Endothelial cell of umbilical vein (primary cell): ENCODE measurements at regions not wholly inside any gene's neighbourhood (a gene's known extent, or its start where the extent isn't known, plus 50 kb on each side); places are given as distances from the start of the nearest gene placed in this dataset.

ENCODE experiments used
- BruUV-seq: library from RNA; stranded (reverse); fragments of 400-500 nt; replicated peaks from 2 replicates; lab custom pipeline; 2021; lab: Mats Ljungman, UMichigan
- CTCF ChIA-PET: fragments of 300-600, 350-600 bp; sonication (Branson Sonifier 250); formaldehyde crosslinking; loops from one replicate; lab custom pipeline; 2021; ENCODE audit warnings: antibody characterized with exemption, inconsistent platforms; lab: Charles Lee
- POLR2A ChIA-PET: fragments of 300-600, 350-600 bp; sonication (Branson Sonifier 250); formaldehyde crosslinking; loops from one replicate; lab custom pipeline; 2021; ENCODE audit warnings: antibody characterized with exemption, inconsistent platforms; lab: Charles Lee
- DNase-seq: peaks from one replicate; pipeline ENCODE4 v3.0.0-alpha.2; 2011; ENCODE audit warnings: low read depth, low spot score
- FAIRE-seq: peaks from 2 replicates; lab custom pipeline; 2011; peaks lifted over from hg19 to GRCh38; lab: Jason Lieb, UNC
- H2AFZ ChIP-seq: 2 replicates; pipeline ENCODE4 v1.6.0; 2012; ENCODE audit warnings: low read depth, low read length, control low read depth, inconsistent platforms
- H3K27ac ChIP-seq: 2 replicates; pipeline ENCODE4 v1.5.1; 2011; ENCODE audit warnings: low read depth, mild to moderate bottlenecking, control low read depth, low read length, moderate library complexity; ENCODE audit not compliant: insufficient read depth
- H3K27me3 ChIP-seq, 2 experiments: 2 replicates each; pipeline versions ENCODE4 v1.6.0 to v1.6.1; 2011; ENCODE audit warnings: low read length in 2 of 2, mixed read lengths in 1 of 2; ENCODE audit not compliant: control insufficient read depth in 2 of 2, insufficient read depth in 2 of 2
- H3K36me3 ChIP-seq, 2 experiments: 2 replicates in 1 of 2; 3 replicates in 1 of 2; pipeline ENCODE4 v1.5.1; 2011; ENCODE audit warnings: low read length in 2 of 2, mild to moderate bottlenecking in 1 of 2, moderate library complexity in 1 of 2; ENCODE audit not compliant: control insufficient read depth in 2 of 2, insufficient read depth in 2 of 2; ENCODE audit errors: extremely low read depth in 1 of 2
- H3K4me1 ChIP-seq: 3 replicates; pipeline ENCODE4 v1.5.1; 2011; ENCODE audit warnings: mild to moderate bottlenecking, low read length; ENCODE audit not compliant: control insufficient read depth, insufficient read depth; ENCODE audit errors: extremely low read depth
- H3K4me2 ChIP-seq: 2 replicates; pipeline ENCODE4 v1.6.1; 2011; ENCODE audit warnings: low read length, control low read depth, mixed read lengths; ENCODE audit not compliant: insufficient read depth
- H3K4me3 ChIP-seq, 3 experiments: fragments of 200-600 bp in 1 of 3; sonication (generic), shearing (Covaris generic) in 1 of 3; replicated peaks in 1 of 3; 2 replicates each; pipeline ENCODE4 v1.5.1; 2011 to 2016; ENCODE audit warnings: control low read depth in 3 of 3, low read length in 3 of 3, mild to moderate bottlenecking in 2 of 3, inconsistent platforms in 1 of 3, low read depth in 1 of 3, moderate library complexity in 1 of 3; ENCODE audit not compliant: insufficient read depth in 1 of 3
- H3K79me2 ChIP-seq: 2 replicates; pipeline ENCODE4 v1.6.0; 2012; ENCODE audit warnings: low read length, inconsistent platforms; ENCODE audit not compliant: control insufficient read depth, insufficient read depth
- H3K9ac ChIP-seq: replicated peaks from 2 replicates; pipeline ENCODE3; 2011; ENCODE audit warnings: low read length, control low read depth; ENCODE audit not compliant: insufficient read depth; ENCODE audit errors: extremely low read depth
- H3K9me1 ChIP-seq: replicated peaks from 3 replicates; pipeline ENCODE4 v1.6.0; 2011; ENCODE audit warnings: mild to moderate bottlenecking, low read length; ENCODE audit not compliant: control insufficient read depth, insufficient read depth; ENCODE audit errors: extremely low read depth
- H3K9me3 ChIP-seq: replicated peaks from 2 replicates; pipeline ENCODE4 v1.5.1; 2012; ENCODE audit warnings: low read length, inconsistent platforms; ENCODE audit not compliant: control insufficient read depth, insufficient read depth
- H4K20me1 ChIP-seq: replicated peaks from 2 replicates; pipeline ENCODE3; 2011; ENCODE audit warnings: mild to moderate bottlenecking, low read length; ENCODE audit not compliant: control insufficient read depth, insufficient read depth; ENCODE audit errors: extremely low read depth
- EZH2 ChIP-seq: IDR thresholded peaks from 2 replicates; pipeline ENCODE4 v1.6.1; 2012; ENCODE audit warnings: borderline replicate concordance, low read depth, mild to moderate bottlenecking, moderate library complexity, low read length, inconsistent platforms; ENCODE audit not compliant: severe bottlenecking
- FOS ChIP-seq: IDR thresholded peaks from 2 replicates; pipeline ENCODE4 v1.6.1; 2011; ENCODE audit warnings: mild to moderate bottlenecking, low read length, moderate library complexity, borderline replicate concordance; ENCODE audit not compliant: insufficient read depth
- GATA2 ChIP-seq: IDR thresholded peaks from 2 replicates; pipeline ENCODE4 v1.7.0; 2011; ENCODE audit warnings: low read depth, mild to moderate bottlenecking, moderate library complexity, mixed read lengths, low read length; ENCODE audit not compliant: insufficient read length, insufficient read depth
- JUN ChIP-seq: IDR thresholded peaks from 2 replicates; pipeline ENCODE4 v1.6.1; 2011; ENCODE audit warnings: borderline replicate concordance, low read depth; ENCODE audit not compliant: insufficient read length, insufficient read depth
- MYC ChIP-seq: IDR thresholded peaks from one replicate; pipeline ENCODE4 v1.6.1; 2011; ENCODE audit warnings: mild to moderate bottlenecking, low read depth, low read length
- POLR2A ChIP-seq: IDR thresholded peaks from 2 replicates; pipeline ENCODE4 v1.6.1; 2012; ENCODE audit warnings: low read depth, mild to moderate bottlenecking, control low read depth, low read length
- POLR2AphosphoS5 ChIP-seq: IDR thresholded peaks from 2 replicates; pipeline ENCODE4 v1.6.1; 2012; ENCODE audit warnings: low read depth, mild to moderate bottlenecking, control low read depth, low read length, moderate library complexity; ENCODE audit not compliant: insufficient read depth
- dilution Hi-C: fragments of 300-500 bp; cut with MboI; formaldehyde crosslinking; loops from one replicate; pipeline ENCODE4 v1.15.0; 2019; ENCODE audit warnings: low sequenced_read_pairs; ENCODE audit not compliant: extremely low pct_ligation_motif_present
- intact Hi-C: fragments of 100-400 bp; cut with micrococcal nuclease; formaldehyde crosslinking; loops from one replicate; pipeline ENCODE4 v1.10.0; 2022
- TF ChIP-seq, protein P1 (sequence below): IDR thresholded peaks from 2 replicates; pipeline ENCODE4 v1.6.1; 2011; ENCODE audit not compliant: insufficient read depth, insufficient read length
- TF ChIP-seq, protein P2 (sequence below), 2 donors: IDR thresholded peaks; 1 replicate in 1 of 2; 2 replicates in 1 of 2; pipeline ENCODE4 v1.5.1; 2011; ENCODE audit warnings: low read length in 2 of 2, mild to moderate bottlenecking in 2 of 2, moderate library complexity in 2 of 2, control low read depth in 1 of 2, inconsistent platforms in 1 of 2, low read depth in 1 of 2; ENCODE audit not compliant: insufficient read depth in 1 of 2; ENCODE audit errors: extremely low read depth in 1 of 2

DNA sequence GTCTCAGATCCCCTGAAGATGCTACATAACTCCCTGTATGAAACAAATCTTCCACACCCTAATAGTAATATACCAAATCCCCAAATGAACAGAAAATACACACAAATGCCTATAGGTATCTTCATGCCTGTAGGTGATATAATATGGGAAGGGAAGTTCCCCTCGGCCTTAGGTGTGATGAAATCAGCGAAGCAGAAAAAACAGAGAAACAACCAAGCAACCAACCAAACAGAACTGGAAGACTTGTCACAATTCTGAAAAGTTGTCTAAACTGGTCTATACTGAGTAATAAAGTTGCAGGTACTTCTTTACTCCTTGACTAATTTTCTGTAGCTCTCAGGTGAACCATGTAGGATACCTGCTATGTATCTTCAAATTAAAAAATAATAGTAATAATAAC, 82.2 kb upstream of the SATB1 start:
- POLR2A ChIA-PET, result no interaction called here
- BruUV-seq, result no TSS peak
- Histone ChIP-seq H3K4me1 (no peaks in the 10 kb centered on the region), H3K9me1 (no peaks in the 10 kb centered on the region), H3K79me2 (no peaks in the 10 kb centered on the region), H3K36me3 (no peaks in the 10 kb centered on the region), H3K9me3 (peaks cover 6% of the 10 kb centered on the region), H2AFZ (no peak overlapping the region), H3K4me3 (no peak overlapping the region), H3K9ac (no peak overlapping the region), H4K20me1 (no peaks in the 10 kb centered on the region), H3K4me2 (no peak overlapping the region), H3K27me3 (no peaks in the 10 kb centered on the region), H3K27ac (no peak overlapping the region)
- TF ChIP-seq, protein P1, sequence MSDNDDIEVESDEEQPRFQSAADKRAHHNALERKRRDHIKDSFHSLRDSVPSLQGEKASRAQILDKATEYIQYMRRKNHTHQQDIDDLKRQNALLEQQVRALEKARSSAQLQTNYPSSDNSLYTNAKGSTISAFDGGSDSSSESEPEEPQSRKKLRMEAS, result no peak
- TF ChIP-seq POLR2AphosphoS5 (no peak), POLR2A (no peak), MYC (no peak), EZH2 (no peak), JUN (no peak), GATA2 (no peak), FOS (no peak)
- TF ChIP-seq, protein P2, sequence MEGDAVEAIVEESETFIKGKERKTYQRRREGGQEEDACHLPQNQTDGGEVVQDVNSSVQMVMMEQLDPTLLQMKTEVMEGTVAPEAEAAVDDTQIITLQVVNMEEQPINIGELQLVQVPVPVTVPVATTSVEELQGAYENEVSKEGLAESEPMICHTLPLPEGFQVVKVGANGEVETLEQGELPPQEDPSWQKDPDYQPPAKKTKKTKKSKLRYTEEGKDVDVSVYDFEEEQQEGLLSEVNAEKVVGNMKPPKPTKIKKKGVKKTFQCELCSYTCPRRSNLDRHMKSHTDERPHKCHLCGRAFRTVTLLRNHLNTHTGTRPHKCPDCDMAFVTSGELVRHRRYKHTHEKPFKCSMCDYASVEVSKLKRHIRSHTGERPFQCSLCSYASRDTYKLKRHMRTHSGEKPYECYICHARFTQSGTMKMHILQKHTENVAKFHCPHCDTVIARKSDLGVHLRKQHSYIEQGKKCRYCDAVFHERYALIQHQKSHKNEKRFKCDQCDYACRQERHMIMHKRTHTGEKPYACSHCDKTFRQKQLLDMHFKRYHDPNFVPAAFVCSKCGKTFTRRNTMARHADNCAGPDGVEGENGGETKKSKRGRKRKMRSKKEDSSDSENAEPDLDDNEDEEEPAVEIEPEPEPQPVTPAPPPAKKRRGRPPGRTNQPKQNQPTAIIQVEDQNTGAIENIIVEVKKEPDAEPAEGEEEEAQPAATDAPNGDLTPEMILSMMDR (IDR thresholded peaks at IDR 0.05; ENCODE audit: extremely low read depth in 1 of 2, insufficient read depth in 1 of 2, low read depth in 1 of 2, low read length in 2 of 2), result no peak
- intact Hi-C loops (no loop called here), dilution Hi-C loops (no loop called here)
- CTCF ChIA-PET, result no interaction called here
- no peak for DNase-seq
- no peak for FAIRE-seq
